ENCODE measurements at regions not wholly inside any gene's neighbourhood (a gene's known extent, or its start where the extent isn't known, plus 50 kb on each side); places are given as distances from the start of the nearest gene placed in this dataset.

GRCh38 chr18:64720781-64721464, 572.0 kb upstream of the LINC00305 start:
- Histone ChIP-seq H3K9ac (ENCODE audit: control insufficient read depth, extremely low read depth, insufficient read depth, low read length) (no peak overlapping the region), H3K9me1 (ENCODE audit: control insufficient read depth, extremely low read depth, insufficient read depth, low read length) (no peaks in the 10 kb centered on the region), H3K27ac (ENCODE audit: control insufficient read depth, insufficient read depth, low read length) (no peak overlapping the region), H3K4me2 (ENCODE audit: control insufficient read depth, extremely low read depth, insufficient read depth, low read depth, low read length) (no peak overlapping the region), H4K20me1 (ENCODE audit: control insufficient read depth, extremely low read depth, insufficient read depth, low read length) (no peaks in the 10 kb centered on the region), H3K4me1 (ENCODE audit: control insufficient read depth, extremely low read depth, insufficient read depth, low read length) (no peaks in the 10 kb centered on the region), H3K27me3 (ENCODE audit: control insufficient read depth, extremely low read depth, insufficient read depth, low read length) (no peaks in the 10 kb centered on the region), H3K36me3 (ENCODE audit: control insufficient read depth in 2 of 2, extremely low read depth in 1 of 2, insufficient read depth in 2 of 2, low read length in 2 of 2) (no peaks in the 10 kb centered on the region), H2AFZ (ENCODE audit: control insufficient read depth, low read length) (no peak overlapping the region), H3K4me3 (ENCODE audit: control insufficient read depth in 2 of 3, extremely low read depth in 1 of 3, insufficient read depth in 2 of 3, low read depth in 1 of 3, low read length in 3 of 3) (no peak overlapping the region), H3K9me3 (ENCODE audit: control insufficient read depth, low read depth, low read length) (no peaks in the 10 kb centered on the region), H3K79me2 (ENCODE audit: control insufficient read depth, insufficient read depth, low read length) (no peaks in the 10 kb centered on the region)
- dilution Hi-C loops (cut with MboI; ENCODE audit: extremely low pct_ligation_motif_present, low sequenced_read_pairs) = no loop called here
- TF ChIP-seq CTCF (optimal IDR thresholded peaks at IDR 0.05 in 1 of 3, IDR thresholded peaks at IDR 0.05 in 1 of 3, conservative IDR thresholded peaks at IDR 0.05 in 1 of 3; ENCODE audit: extremely low read depth in 1 of 3, insufficient read depth in 2 of 3, low read length in 3 of 3) (no peak), EZH2 (IDR thresholded peaks at IDR 0.05; ENCODE audit: low read length) (no peak)
- DNase-seq (ENCODE audit: low read depth, low spot score) (no peak), FAIRE-seq (no peak)

- Histone ChIP-seq H3K4me2 (ENCODE audit: control insufficient read depth, extremely low read depth, insufficient read depth, low read depth, low read length) (no peak overlapping the region), H4K20me1 (ENCODE audit: control insufficient read depth, extremely low read depth, insufficient read depth, low read length) (no peaks in the 10 kb centered on the region), H3K4me3 (ENCODE audit: control insufficient read depth in 2 of 3, extremely low read depth in 1 of 3, insufficient read depth in 2 of 3, low read depth in 1 of 3, low read length in 3 of 3) (no peak overlapping the region), H2AFZ (ENCODE audit: control insufficient read depth, low read length) (no peak overlapping the region), H3K9me3 (ENCODE audit: control insufficient read depth, low read depth, low read length) (no peaks in the 10 kb centered on the region), H3K9me1 (ENCODE audit: control insufficient read depth, extremely low read depth, insufficient read depth, low read length) (no peaks in the 10 kb centered on the region), H3K9ac (ENCODE audit: control insufficient read depth, extremely low read depth, insufficient read depth, low read length) (no peak overlapping the region), H3K79me2 (ENCODE audit: control insufficient read depth, insufficient read depth, low read length) (no peaks in the 10 kb centered on the region), H3K36me3 (ENCODE audit: control insufficient read depth in 2 of 2, extremely low read depth in 1 of 2, insufficient read depth in 2 of 2, low read length in 2 of 2) (no peaks in the 10 kb centered on the region), H3K27me3 (ENCODE audit: control insufficient read depth, extremely low read depth, insufficient read depth, low read length) (no peaks in the 10 kb centered on the region), H3K27ac (ENCODE audit: control insufficient read depth, insufficient read depth, low read length) (no peak overlapping the region), H3K4me1 (ENCODE audit: control insufficient read depth, extremely low read depth, insufficient read depth, low read length) (no peaks in the 10 kb centered on the region)
- dilution Hi-C loops (cut with MboI; ENCODE audit: extremely low pct_ligation_motif_present, low sequenced_read_pairs) = no loop called here
- no peak for TF ChIP-seq CTCF (optimal IDR thresholded peaks at IDR 0.05 in 1 of 3, IDR thresholded peaks at IDR 0.05 in 1 of 3, conservative IDR thresholded peaks at IDR 0.05 in 1 of 3; ENCODE audit: extremely low read depth in 1 of 3, insufficient read depth in 2 of 3, low read length in 3 of 3)
- no peak for TF ChIP-seq EZH2 (IDR thresholded peaks at IDR 0.05; ENCODE audit: low read length)
- no peak for FAIRE-seq
- DNase-seq (ENCODE audit: low read depth, low spot score) = no peak
Measured at GRCh38 chr18:64718808-64719207, 569.9 kb upstream of the LINC00305 start.

Measured in keratinocyte (primary cell).